Stimulated activated CD4-positive, alpha-beta T cell treated with anti-CD3 and anti-CD28 coated beads, Interleukin-15, amount 100 ng/mL, for 24 hours (primary cell): ENCODE measurements at regions not wholly inside any gene's neighbourhood (a gene's known extent, or its start where the extent isn't known, plus 50 kb on each side); places are given as distances from the start of the nearest gene placed in this dataset.
"Not testable (repeated sequence)": the region's sequence is repeated elsewhere in the genome, so short reads cannot be mapped to it uniquely, and the experiment has no call there.

ENCODE experiments used
- DNase-seq: peaks from one replicate; pipeline ENCODE4 v3.0.0-alpha.2; 2020

DNA sequence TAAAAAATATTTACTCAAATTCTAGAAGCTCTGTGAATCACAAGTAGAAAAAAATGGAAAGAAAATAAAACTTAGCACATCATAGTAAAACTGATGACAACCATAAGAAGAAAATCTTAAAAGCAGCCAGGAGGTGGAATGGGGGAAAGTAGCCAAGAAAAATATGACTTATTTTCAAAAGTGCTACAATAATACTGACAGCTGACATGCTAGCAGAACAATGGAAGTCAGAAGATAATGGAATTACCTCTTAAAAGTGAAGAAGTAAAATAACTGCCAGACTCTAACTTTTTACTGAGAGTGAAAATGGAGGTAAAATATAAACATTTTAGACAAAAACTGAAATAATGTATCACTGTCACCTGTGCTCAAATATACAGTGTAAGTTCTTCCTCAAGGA is 532.2 kb upstream of the SGCD start:
- DNase-seq: no peak

- no peak for DNase-seq
These were observed 527.7 kb upstream of the SGCD start for GRCh38 chr5:155799308-155799707.

DNA sequence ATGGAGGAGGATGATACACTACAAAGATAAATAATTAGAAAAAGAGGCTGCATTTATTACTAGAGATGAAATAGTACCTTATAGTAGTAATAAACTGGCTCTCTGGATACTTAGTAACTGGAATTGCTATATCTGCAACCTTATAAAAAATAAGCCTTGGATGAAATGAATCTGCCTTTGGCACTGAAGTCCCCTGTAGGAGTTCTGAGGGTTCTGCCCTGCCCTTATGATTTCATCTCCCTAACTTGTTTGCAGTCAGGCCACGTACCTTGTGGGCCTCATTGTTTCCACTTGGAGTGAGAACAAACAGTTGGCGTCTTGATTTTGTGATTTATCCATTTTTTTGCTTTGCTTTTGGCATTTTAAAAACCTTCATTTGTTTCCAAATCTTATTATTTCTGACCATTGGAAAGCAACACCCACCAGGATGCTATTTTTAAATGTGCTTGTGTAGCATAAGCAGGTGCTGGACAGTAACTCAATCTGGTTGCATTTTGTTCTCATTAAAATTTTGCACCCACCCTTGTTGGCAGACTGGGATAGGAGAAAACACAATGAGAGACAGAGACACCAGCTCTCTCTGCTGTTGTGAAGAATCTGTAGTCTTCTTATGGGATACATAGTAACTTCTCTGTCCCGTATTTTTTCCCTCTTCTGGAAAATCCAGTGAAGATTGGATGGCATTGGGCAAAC is 518.9 kb upstream of the SGCD start:
- DNase-seq: no peak

GRCh38 chr5:155815248-155815647 is 511.7 kb upstream of the SGCD start:
- DNase-seq: no peak

GRCh38 chr5:155822177-155822576 is 504.8 kb upstream of the SGCD start:
- DNase-seq: no peak

DNA sequence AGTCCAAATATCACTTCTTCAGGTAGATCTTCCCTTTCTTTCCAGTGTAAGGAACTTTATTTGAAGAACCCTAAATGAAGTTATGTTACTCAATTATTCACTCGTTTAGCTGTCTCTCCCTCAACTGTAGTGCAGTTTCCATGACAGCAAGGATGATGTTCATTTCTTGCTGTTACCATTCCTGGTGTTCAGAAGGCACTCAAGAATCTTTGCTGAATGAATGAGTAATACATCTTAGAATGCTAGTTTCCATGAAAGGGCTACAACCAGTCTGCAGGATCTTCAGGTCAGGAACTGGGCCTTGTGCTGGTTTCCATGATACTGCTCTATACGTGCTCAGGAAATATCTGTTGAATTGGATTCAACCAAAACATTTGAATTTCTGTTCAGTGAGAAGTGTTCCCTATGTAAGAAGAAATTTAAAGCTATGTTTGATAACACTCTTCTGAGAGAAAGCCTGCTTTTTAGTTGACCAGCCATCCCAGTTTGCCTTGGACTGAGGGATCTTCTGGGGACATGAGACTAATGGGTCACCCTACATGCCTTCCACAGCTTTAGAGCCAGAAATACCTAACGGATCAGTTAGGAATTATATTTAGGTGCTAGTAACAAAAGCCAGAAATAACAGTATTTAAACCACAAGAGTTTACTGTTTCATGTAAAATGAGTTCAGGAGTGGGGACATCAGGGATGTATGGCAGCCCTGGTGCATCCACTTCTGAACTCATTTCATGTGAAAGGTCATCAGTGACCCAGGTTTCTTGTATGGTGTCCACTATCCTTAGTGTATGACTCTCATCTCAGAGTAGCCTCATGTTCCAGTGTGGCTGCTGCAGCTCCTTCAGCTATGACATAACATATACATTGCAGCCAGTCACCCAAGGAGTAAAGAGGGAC is 500.1 kb upstream of the SGCD start:
- no peak for DNase-seq

GRCh38 chr5:155827508-155827815 is 499.5 kb upstream of the SGCD start:
- not testable (repeated sequence) for DNase-seq

GRCh38 chr5:155827949-155828348 is 499.0 kb upstream of the SGCD start:
- no peak for DNase-seq

GRCh38 chr5:155831491-155831890 is 495.5 kb upstream of the SGCD start:
- DNase-seq: no peak

- DNase-seq: no peak
These were observed 493.7 kb upstream of the SGCD start for GRCh38 chr5:155833287-155833686.

DNA sequence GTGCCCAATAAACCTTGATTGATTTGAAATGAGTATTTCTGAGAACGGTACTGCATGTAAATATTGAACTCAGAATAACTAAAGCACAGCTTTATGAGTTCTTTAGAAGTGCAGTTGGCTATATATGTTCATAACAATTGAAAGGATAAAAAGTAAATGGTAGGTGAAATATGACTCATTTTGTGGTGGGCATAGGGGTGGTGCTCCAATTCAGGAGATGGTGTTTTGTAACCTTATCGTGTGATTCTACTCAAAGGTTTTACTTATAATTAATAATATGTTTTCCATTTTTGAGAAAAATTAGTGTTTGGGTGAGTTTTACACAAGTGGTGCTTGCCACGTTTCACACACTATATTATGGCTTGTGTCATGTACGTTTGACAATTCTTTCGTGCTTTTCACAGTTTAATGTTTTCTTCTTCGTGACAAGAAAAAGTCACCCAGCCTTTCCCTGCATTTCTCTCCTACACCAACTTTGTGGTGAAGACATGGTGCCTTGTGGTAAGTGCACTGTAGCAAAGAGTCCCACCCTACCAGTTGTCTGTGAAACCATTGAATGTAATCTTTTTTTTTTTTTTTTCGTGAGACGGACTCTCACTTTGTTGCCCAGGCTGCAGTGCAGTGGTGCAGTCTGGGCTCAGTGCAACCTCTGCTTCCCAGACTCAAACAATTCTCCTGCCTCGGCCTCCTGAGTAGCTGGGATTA is 492.5 kb upstream of the SGCD start:
- DNase-seq: no peak

GRCh38 chr5:155836089-155836803 is 490.7 kb upstream of the SGCD start:
- DNase-seq: no peak

DNA sequence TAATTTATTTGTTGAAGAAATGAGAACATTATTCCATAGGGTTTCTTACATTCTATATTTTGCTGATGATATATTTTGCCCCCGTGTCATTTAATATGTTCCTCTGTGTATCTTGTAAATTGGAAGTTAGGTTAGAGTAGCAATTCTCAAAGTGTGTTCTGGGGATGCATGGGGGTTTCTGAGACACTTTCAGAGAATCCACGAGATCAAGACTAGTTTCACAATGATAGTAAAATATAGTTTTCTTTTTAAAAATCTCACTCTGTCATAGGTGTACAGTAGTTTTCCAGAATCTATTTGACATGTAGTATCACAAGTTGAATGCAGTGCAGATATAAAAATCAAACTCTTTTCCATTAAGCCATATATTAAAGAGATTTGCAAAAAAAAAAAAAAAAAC is 488.6 kb upstream of the SGCD start:
- no peak for DNase-seq

GRCh38 chr5:155839251-155840037 is 487.5 kb upstream of the SGCD start:
- DNase-seq: no peak

- no peak for DNase-seq
These were observed 482.4 kb upstream of the SGCD start for GRCh38 chr5:155844542-155844941.

GRCh38 chr5:155850370-155850769 is 476.6 kb upstream of the SGCD start:
- no peak for DNase-seq

- DNase-seq: no peak
These were observed 460.0 kb upstream of the SGCD start for GRCh38 chr5:155866971-155867370.

DNA sequence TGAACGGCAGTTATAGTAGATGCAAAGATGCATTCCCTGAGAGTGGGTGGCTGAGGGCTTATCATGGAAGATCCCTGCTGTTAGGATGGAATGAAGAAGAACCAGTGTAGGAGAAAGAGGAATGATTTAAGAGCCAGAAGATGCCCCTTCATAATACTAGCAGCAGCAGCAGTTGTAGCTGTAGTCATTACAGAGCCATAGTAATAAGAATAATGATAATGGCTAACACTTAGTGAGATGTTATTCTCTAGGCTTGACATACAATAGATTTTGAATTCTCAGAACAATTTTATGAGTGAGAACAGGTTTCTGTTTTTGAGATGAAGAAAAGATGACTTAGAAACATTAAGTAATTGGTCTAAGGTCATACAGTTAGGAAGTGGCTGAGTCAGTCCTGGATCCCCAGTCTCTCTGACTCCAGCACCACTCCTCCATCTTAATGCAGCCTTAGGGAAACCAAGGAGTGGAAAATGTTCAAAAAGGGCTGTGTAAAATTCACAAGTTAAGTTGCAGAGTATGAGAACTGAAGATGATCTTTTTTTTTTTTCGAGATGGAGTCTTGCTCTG is 459.4 kb upstream of the SGCD start:
- no peak for DNase-seq

GRCh38 chr5:155870636-155871035 is 456.3 kb upstream of the SGCD start:
- no peak for DNase-seq

DNA sequence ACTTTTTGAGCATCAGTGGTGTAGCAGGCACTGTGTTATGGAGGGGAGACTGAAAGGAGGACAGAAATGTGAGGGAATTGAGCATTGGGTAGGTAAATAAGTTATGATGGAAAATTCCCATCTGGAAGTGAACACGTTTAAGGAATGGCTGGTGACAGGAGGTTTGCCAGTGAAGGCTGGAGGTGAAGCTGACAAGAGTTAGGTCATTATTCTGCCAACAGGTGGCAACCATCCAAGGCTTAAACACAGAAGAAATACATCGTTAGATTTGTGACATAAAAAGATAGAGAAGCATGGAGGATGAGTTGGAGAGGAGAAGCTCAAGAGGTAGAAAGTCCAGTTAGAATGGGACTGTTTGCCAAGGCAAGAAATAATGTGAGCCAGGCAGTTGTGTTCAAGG is 455.3 kb upstream of the SGCD start:
- no peak for DNase-seq

DNA sequence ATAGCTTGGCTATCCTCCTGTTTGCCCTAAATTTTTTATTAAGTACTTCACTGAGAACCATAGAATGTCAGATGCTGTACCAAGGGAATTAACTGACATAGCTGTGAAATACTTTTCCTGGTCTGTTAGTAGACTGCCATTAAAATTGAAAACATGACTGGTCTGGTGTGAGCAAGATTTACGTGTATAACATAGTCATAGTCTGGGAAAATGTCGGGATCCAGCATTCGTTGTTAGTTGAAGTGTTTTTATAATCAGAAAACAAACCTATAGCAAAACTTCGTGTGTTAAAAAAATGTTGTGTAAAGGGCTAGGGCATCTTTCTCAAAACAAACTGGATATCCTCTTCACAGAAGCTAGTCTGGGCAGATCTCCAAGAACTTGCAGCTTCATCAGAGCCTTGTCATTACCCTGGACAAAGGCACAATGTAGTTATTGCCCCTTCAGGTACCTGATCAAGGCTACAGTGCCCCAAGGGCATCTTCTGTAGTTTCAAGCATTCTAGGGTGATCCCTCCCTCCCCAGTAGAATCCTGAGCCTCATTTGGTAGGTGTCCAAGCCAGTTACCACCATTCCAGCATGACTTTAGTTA is 454.2 kb upstream of the SGCD start:
- DNase-seq: no peak
